ENCODE measurements at regions not wholly inside any gene's neighbourhood (a gene's known extent, or its start where the extent isn't known, plus 50 kb on each side); places are given as distances from the start of the nearest gene placed in this dataset.
"Not testable (repeated sequence)": the region's sequence is repeated elsewhere in the genome, so short reads cannot be mapped to it uniquely, and the experiment has no call there.

GRCh38 chr16:17568239-17568638 is 97.5 kb upstream of the XYLT1 start:
- DNase-seq = no peak

- DNase-seq = no peak
Measured at GRCh38 chr16:17567455-17567854, 96.7 kb upstream of the XYLT1 start.

GRCh38 chr16:17566656-17567450 is 96.1 kb upstream of the XYLT1 start:
- no peak for DNase-seq

GRCh38 chr16:17566075-17566474 is 95.3 kb upstream of the XYLT1 start:
- DNase-seq = no peak

- no peak for DNase-seq
Measured at GRCh38 chr16:17565605-17566004, 94.8 kb upstream of the XYLT1 start.

- DNase-seq = no peak
Measured at GRCh38 chr16:17564856-17565255, 94.1 kb upstream of the XYLT1 start.

- DNase-seq = no peak
Measured at GRCh38 chr16:17563323-17564091, 92.7 kb upstream of the XYLT1 start.

GRCh38 chr16:17561056-17561455 is 90.3 kb upstream of the XYLT1 start:
- DNase-seq = no peak

- DNase-seq = no peak
Measured at GRCh38 chr16:17560548-17560947, 89.8 kb upstream of the XYLT1 start.

- no peak for DNase-seq
Measured at GRCh38 chr16:17559394-17559793, 88.6 kb upstream of the XYLT1 start.

- no peak for DNase-seq
Measured at GRCh38 chr16:17557949-17558348, 87.2 kb upstream of the XYLT1 start.

- no peak for DNase-seq
Measured at GRCh38 chr16:17557480-17557879, 86.7 kb upstream of the XYLT1 start.

GRCh38 chr16:17556276-17557052 is 85.7 kb upstream of the XYLT1 start:
- DNase-seq = no peak

GRCh38 chr16:17555176-17555575 is 84.4 kb upstream of the XYLT1 start:
- no peak for DNase-seq

GRCh38 chr16:17552351-17552750 is 81.6 kb upstream of the XYLT1 start:
- no peak for DNase-seq

GRCh38 chr16:17551682-17552081 is 80.9 kb upstream of the XYLT1 start:
- DNase-seq = not testable (repeated sequence)

- no peak for DNase-seq
Measured at GRCh38 chr16:17548825-17549224, 78.1 kb upstream of the XYLT1 start.

- peak; percentile 52 for DNase-seq
Measured at GRCh38 chr16:17544785-17545184, 74.0 kb upstream of the XYLT1 start.

GRCh38 chr16:17544304-17544703 is 73.5 kb upstream of the XYLT1 start:
- no peak for DNase-seq

- no peak for DNase-seq
Measured at GRCh38 chr16:17543073-17543472, 72.3 kb upstream of the XYLT1 start.

GRCh38 chr16:17541324-17541723 is 70.6 kb upstream of the XYLT1 start:
- DNase-seq = no peak

- no peak for DNase-seq
Measured at GRCh38 chr16:17538927-17539326, 68.2 kb upstream of the XYLT1 start.

GRCh38 chr16:17532338-17532995 is 61.7 kb upstream of the XYLT1 start:
- no peak for DNase-seq
